GM12872 (cell line): ENCODE measurements at regions not wholly inside any gene's neighbourhood (a gene's known extent, or its start where the extent isn't known, plus 50 kb on each side); places are given as distances from the start of the nearest gene placed in this dataset.

Source experiments
- TF ChIP-seq, protein P1 (sequence below): IDR thresholded peaks from 3 replicates; pipeline ENCODE4 v1.5.1; 2011; ENCODE audit warnings: low read depth, mild to moderate bottlenecking, low read length, moderate library complexity; ENCODE audit not compliant: insufficient read depth

DNA sequence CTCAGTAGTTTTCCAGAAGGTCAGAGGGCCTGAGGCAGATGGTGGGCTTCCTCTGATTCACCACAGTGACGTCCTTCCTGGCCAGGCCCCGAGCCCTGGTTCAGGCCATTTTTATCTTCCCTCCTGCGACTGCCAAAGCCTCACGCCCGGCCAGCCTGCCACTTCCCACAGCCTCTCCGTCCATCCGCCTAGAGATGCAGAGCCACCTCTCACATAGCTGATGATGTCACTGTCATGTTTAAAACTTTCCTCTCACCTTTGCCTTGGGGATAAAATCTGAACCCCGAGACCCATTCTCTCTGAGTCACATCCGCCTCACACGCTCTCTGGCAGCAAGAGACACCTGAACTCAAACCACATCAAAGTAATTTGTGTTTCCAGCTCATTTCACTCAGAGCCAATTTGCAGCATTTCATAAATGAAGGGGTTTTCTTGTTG, 175.3 kb downstream of the QDPR start:
- TF ChIP-seq, protein P1, sequence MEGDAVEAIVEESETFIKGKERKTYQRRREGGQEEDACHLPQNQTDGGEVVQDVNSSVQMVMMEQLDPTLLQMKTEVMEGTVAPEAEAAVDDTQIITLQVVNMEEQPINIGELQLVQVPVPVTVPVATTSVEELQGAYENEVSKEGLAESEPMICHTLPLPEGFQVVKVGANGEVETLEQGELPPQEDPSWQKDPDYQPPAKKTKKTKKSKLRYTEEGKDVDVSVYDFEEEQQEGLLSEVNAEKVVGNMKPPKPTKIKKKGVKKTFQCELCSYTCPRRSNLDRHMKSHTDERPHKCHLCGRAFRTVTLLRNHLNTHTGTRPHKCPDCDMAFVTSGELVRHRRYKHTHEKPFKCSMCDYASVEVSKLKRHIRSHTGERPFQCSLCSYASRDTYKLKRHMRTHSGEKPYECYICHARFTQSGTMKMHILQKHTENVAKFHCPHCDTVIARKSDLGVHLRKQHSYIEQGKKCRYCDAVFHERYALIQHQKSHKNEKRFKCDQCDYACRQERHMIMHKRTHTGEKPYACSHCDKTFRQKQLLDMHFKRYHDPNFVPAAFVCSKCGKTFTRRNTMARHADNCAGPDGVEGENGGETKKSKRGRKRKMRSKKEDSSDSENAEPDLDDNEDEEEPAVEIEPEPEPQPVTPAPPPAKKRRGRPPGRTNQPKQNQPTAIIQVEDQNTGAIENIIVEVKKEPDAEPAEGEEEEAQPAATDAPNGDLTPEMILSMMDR = no peak

DNA sequence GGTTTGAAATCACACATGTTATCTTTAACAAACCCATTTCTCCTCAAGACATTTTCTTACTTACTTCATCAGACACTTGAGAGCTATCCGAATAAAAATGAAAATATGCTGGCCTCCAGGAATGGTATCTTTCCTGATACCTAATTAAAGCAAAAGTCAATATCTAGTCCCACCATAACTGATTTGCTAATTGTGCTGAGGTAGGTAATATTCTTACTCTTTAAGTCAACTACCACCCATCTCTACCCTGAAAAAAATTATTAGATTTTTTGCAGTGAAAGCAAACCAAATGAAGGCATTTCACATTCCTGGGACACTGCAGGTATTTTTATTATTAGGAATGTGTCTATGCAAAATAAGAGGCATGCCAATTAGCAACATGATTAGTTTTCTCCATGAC, 175.8 kb downstream of the QDPR start:
- TF ChIP-seq, protein P1 = no peak

DNA sequence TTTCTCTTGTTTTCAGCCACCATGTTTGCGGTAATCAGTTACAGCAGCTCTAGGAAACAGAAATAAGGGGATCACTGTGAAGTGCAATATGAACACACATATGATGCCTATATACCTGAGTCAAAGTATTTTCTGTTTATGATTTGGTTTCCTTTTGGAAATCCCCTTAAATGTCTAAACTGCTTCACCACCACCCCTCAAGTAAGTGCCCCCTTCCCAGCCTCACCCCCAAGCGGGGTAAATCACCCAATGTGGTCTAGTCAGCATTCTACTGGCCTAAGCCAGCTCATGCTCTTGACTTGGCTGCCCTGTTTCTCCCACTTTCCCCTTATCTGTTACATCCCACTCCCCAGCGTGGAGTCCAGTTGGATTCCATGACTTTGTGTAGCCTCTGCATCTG, 176.5 kb downstream of the QDPR start:
- TF ChIP-seq, protein P1 = no peak

DNA sequence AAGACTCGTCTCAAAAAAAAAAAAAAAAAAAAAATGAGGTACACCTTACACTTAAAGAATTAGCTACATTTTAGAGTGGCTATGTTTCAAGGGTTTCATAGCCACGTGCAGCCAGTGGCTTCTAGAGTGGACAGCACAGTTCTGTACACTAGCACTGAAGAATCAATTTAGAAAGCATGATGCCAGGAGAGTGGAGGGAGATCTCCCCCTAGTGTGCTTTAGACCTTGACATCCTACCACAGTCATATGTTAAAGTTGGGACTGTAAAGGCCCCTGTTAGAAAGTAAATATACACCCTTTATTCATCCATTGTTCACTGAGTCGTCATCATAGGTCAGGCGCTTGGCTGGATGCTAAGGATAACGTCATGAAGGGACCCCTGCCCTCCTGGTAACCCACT, 179.4 kb downstream of the QDPR start:
- TF ChIP-seq, protein P1 = no peak

DNA sequence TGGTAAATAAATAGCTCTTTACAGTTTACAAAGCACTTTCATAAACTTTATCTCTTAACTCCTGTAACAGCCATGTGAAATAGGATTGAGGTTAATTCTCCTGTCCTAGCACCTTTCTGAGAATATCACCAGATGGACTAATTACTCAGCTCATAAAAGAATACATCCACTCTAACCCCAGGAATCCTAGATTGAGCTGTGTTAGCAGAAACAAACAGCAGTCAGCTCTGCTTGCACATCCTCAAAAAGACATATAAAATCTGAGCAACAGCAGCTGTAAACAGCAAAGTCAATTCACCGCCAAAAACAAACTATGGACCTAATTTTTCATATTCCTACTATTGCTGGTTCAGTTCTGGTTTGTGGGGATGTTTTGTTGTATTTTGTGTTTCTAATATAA, 182.8 kb downstream of the QDPR start:
- TF ChIP-seq, protein P1 = no peak

DNA sequence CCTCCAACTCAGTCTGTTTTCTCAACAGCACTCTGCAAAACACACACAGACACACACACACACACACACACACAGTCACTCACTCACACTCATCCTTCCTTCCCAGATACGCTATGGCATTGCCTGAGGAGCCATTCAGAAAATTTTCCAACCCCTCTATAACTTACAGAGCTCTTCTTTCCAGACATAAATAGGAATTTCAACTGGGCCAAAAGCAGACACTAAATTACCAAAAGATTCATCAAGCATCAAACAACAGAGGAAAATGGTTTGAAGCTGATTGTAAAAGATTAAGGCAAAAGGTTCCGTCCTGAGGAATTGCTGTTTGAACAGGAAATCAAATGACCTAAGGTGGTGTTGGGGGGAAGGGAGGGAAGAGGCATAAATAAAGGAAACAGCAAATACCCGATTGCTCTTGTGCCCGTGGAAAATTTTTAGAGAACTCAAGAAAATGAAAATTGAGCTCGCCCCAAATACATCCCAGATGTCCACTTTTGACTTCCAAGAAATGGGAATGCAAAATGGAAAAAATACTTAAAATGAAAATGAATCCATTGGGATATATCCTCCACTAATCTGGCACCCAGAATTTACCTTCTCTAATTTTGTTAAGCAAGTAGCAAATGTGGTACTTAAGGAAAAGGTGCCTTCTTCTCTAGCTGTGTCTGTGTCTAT, 183.6 kb downstream of the QDPR start:
- TF ChIP-seq, protein P1 = no peak

DNA sequence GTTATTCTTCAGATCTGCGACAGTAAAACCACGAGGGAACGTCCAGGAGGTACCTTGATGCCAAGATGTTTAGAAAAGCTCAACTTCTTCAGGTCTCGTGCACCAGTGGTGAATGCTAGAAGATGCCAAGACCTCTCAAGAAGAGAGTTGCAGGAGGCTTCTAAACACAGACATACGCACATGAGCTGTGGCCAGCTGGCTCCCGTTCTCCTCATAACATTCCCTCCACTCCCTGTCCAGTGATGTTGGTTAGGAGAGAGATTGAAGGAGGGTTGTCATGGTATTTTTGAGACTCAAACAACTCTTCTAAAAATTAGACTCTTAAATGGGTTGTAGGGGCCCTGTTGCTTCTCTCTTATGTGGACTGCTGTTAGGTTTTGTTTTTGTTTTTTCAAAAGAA, 184.3 kb downstream of the QDPR start:
- TF ChIP-seq, protein P1 = no peak
